ENCODE measurements at regions not wholly inside any gene's neighbourhood (a gene's known extent, or its start where the extent isn't known, plus 50 kb on each side); places are given as distances from the start of the nearest gene placed in this dataset.

DNA sequence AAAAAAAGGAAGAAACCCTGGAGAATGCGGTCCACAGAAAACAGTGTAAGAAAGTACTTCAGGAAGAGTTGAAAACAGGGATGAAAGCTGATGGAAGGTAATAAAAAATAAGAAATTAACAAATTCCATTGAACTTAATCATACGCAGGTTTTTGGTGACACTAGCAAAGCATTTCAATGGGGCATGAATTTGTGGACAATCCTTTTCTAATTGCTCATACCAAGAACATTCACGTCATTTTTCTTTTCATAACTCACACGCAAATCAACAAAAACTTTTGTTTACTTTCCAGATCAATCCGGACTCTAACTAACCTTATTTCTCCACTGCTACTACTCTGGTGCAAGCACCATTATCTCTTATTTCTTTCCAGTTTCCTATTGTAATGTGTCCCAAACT is 1195.0 kb downstream of the SLITRK5 start:
- no peak overlapping the region for H3K4me3 ChIP-seq (replicated peaks; ENCODE audit: insufficient read depth, low read length)
- no peak for DNase-seq (ENCODE audit: low read depth in 1 of 2, low spot score in 1 of 2)
- no peak overlapping the region for H3K27ac ChIP-seq (replicated peaks)
- TF ChIP-seq, protein P1, sequence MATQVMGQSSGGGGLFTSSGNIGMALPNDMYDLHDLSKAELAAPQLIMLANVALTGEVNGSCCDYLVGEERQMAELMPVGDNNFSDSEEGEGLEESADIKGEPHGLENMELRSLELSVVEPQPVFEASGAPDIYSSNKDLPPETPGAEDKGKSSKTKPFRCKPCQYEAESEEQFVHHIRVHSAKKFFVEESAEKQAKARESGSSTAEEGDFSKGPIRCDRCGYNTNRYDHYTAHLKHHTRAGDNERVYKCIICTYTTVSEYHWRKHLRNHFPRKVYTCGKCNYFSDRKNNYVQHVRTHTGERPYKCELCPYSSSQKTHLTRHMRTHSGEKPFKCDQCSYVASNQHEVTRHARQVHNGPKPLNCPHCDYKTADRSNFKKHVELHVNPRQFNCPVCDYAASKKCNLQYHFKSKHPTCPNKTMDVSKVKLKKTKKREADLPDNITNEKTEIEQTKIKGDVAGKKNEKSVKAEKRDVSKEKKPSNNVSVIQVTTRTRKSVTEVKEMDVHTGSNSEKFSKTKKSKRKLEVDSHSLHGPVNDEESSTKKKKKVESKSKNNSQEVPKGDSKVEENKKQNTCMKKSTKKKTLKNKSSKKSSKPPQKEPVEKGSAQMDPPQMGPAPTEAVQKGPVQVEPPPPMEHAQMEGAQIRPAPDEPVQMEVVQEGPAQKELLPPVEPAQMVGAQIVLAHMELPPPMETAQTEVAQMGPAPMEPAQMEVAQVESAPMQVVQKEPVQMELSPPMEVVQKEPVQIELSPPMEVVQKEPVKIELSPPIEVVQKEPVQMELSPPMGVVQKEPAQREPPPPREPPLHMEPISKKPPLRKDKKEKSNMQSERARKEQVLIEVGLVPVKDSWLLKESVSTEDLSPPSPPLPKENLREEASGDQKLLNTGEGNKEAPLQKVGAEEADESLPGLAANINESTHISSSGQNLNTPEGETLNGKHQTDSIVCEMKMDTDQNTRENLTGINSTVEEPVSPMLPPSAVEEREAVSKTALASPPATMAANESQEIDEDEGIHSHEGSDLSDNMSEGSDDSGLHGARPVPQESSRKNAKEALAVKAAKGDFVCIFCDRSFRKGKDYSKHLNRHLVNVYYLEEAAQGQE (IDR thresholded peaks at IDR 0.05; ENCODE audit: insufficient replicate concordance, low read depth) = no peak
- TF ChIP-seq GABPA (IDR thresholded peaks at IDR 0.05; ENCODE audit: low read depth) (no peak), SPI1 (IDR thresholded peaks at IDR 0.05; ENCODE audit: borderline replicate concordance, low read depth) (no peak), POLR2AphosphoS5 (IDR thresholded peaks at IDR 0.05; ENCODE audit: low read depth) (no peak)
- TF ChIP-seq, protein P2, sequence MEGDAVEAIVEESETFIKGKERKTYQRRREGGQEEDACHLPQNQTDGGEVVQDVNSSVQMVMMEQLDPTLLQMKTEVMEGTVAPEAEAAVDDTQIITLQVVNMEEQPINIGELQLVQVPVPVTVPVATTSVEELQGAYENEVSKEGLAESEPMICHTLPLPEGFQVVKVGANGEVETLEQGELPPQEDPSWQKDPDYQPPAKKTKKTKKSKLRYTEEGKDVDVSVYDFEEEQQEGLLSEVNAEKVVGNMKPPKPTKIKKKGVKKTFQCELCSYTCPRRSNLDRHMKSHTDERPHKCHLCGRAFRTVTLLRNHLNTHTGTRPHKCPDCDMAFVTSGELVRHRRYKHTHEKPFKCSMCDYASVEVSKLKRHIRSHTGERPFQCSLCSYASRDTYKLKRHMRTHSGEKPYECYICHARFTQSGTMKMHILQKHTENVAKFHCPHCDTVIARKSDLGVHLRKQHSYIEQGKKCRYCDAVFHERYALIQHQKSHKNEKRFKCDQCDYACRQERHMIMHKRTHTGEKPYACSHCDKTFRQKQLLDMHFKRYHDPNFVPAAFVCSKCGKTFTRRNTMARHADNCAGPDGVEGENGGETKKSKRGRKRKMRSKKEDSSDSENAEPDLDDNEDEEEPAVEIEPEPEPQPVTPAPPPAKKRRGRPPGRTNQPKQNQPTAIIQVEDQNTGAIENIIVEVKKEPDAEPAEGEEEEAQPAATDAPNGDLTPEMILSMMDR (IDR thresholded peaks at IDR 0.05; ENCODE audit: insufficient read depth, low read length) = no peak
- H3K27me3 ChIP-seq (ENCODE audit: insufficient read depth, poor library complexity, severe bottlenecking) = no peaks in the 10 kb centered on the region

DNA sequence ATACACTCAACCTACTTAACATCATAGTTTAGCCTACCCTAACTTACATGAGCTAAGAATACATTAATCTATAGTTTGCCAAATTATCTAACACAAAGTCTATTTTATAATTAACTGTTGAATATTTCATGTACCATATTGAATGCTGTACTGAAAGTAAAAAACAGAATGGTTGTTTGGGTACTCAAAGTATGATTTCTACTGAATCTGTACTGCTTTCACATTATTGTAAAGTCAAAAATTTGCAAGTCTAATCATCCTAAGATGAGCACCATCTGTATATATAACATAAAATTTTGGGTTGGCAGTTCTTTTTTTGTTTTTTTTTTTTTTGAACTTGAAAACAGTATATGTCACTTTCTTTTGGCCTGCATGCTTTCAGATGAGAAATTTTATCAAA is 1212.6 kb downstream of the SLITRK5 start:
- H3K27me3 ChIP-seq (ENCODE audit: insufficient read depth, poor library complexity, severe bottlenecking) = no peaks in the 10 kb centered on the region
- no peak overlapping the region for H3K27ac ChIP-seq (replicated peaks)
- TF ChIP-seq POLR2AphosphoS5 (IDR thresholded peaks at IDR 0.05; ENCODE audit: low read depth) (no peak), GABPA (IDR thresholded peaks at IDR 0.05; ENCODE audit: low read depth) (no peak), SPI1 (IDR thresholded peaks at IDR 0.05; ENCODE audit: borderline replicate concordance, low read depth) (no peak)
- TF ChIP-seq, protein P2 (IDR thresholded peaks at IDR 0.05; ENCODE audit: insufficient read depth, low read length) = no peak
- TF ChIP-seq, protein P1 (IDR thresholded peaks at IDR 0.05; ENCODE audit: insufficient replicate concordance, low read depth) = no peak
- no peak for DNase-seq (ENCODE audit: low read depth in 1 of 2, low spot score in 1 of 2)
- no peak overlapping the region for H3K4me3 ChIP-seq (replicated peaks; ENCODE audit: insufficient read depth, low read length)

DNA sequence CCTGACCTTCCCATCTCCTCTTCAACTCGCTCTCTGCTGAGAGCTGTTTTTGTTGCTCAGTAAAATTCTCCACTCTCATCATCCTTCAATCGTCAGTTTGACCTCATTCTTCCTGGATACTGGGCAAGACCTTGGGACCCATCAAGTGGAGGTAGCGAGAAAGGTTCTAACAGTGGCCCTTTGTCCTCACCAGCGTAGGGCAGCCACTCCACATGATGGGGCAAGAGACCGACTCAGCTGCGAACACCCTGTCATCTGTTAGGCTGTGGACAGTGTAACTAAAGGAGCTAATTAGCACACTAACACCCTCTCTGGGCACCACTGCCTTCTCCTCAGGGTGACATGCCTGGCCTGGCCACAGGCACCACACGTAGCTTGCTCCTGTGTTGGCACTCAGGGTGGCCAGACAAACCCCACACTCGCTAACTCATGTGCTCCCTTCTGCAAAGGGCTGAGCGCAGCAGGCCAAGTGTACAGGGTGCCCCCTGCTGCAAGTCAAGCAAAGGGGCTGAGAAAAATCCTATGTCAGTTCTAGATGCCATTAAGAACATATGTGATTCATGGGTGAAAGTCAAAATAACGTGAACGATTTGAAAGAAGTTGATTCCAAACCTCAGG is 1216.0 kb downstream of the SLITRK5 start:
- H3K4me3 ChIP-seq (replicated peaks; ENCODE audit: insufficient read depth, low read length) = no peak overlapping the region
- TF ChIP-seq, protein P1 (IDR thresholded peaks at IDR 0.05; ENCODE audit: insufficient replicate concordance, low read depth) = no peak
- TF ChIP-seq, protein P2 (IDR thresholded peaks at IDR 0.05; ENCODE audit: insufficient read depth, low read length) = no peak
- no peak for TF ChIP-seq POLR2AphosphoS5 (IDR thresholded peaks at IDR 0.05; ENCODE audit: low read depth)
- no peak for TF ChIP-seq SPI1 (IDR thresholded peaks at IDR 0.05; ENCODE audit: borderline replicate concordance, low read depth)
- no peak for TF ChIP-seq GABPA (IDR thresholded peaks at IDR 0.05; ENCODE audit: low read depth)
- no peaks in the 10 kb centered on the region for H3K27me3 ChIP-seq (ENCODE audit: insufficient read depth, poor library complexity, severe bottlenecking)
- no peak overlapping the region for H3K27ac ChIP-seq (replicated peaks)
- DNase-seq (ENCODE audit: low read depth in 1 of 2, low spot score in 1 of 2) = no peak
